MG63 (cell line): ENCODE measurements at regions not wholly inside any gene's neighbourhood (a gene's known extent, or its start where the extent isn't known, plus 50 kb on each side); places are given as distances from the start of the nearest gene placed in this dataset.

Source experiments
- DNase-seq: peaks from one replicate; pipeline ENCODE4 v3.0.0-alpha.2; 2020
- H3K27me3 ChIP-seq: fragments of 250-450 bp; sonication (Bioruptor Pico); 2 replicates; pipeline ENCODE4 v1.5.1; 2020; ENCODE audit warnings: mild to moderate bottlenecking, moderate library complexity
- H3K36me3 ChIP-seq: fragments of 250-450 bp; sonication (Bioruptor Pico); 2 replicates; pipeline ENCODE4 v1.5.1; 2020; ENCODE audit warnings: mild to moderate bottlenecking, moderate library complexity
- H3K4me3 ChIP-seq: fragments of 250-450 bp; sonication (Bioruptor Pico); 2 replicates; pipeline ENCODE4 v1.5.1; 2020; ENCODE audit warnings: mild to moderate bottlenecking, moderate library complexity
- H3K9me3 ChIP-seq: fragments of 250-450 bp; sonication (Bioruptor Pico); 2 replicates; pipeline ENCODE4 v1.5.1; 2020; ENCODE audit warnings: mild to moderate bottlenecking, moderate library complexity

DNA sequence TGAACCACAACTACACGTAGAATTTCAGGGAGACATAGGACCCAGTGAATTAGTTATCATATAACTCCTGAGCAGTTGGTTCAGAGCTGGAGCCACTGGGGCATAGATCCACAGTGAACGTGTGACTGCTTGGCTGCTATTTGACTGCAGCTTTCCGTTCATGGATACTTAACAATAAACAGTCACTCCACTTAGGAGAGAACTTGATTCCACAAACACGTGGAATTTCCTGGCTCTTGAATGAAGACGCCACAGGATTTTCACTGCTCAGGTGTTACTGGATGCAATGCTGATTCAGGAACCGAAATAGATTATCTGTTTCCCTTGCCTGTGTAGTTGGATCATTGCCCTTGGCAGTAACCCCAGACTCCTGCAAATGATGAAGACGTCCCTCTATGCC is 679.1 kb upstream of the ZEB2 start:
- no peak for DNase-seq
- no peak overlapping the region for H3K4me3 ChIP-seq
- no peaks in the 10 kb centered on the region for H3K9me3 ChIP-seq
- H3K36me3 ChIP-seq: no peaks in the 10 kb centered on the region
- no peaks in the 10 kb centered on the region for H3K27me3 ChIP-seq

DNA sequence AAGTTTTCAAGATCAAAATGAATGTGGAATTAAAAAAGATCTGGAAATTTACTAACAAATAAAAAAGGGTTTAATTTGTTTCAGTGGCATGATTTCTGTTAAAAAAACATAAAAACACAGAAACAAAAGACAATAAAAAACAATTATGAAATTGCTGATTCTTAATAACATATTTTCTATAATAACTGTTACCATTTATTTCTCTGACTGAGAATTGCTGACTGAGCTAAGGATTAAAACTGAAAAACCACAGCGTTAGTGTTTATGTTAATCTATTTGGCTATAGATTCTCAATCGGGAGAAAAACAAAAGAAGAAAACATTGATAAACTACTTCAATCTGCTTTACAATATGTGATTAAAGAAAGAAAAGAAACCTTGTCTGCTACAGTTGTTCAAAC is 678.6 kb upstream of the ZEB2 start:
- Histone ChIP-seq H3K9me3 (no peaks in the 10 kb centered on the region), H3K36me3 (no peaks in the 10 kb centered on the region), H3K4me3 (no peak overlapping the region), H3K27me3 (no peaks in the 10 kb centered on the region)
- DNase-seq: no peak

- Histone ChIP-seq H3K27me3 (no peaks in the 10 kb centered on the region), H3K9me3 (no peaks in the 10 kb centered on the region), H3K36me3 (no peaks in the 10 kb centered on the region), H3K4me3 (no peak overlapping the region)
- DNase-seq: no peak
These were observed 678.0 kb upstream of the ZEB2 start for GRCh38 chr2:145197944-145198343.

DNA sequence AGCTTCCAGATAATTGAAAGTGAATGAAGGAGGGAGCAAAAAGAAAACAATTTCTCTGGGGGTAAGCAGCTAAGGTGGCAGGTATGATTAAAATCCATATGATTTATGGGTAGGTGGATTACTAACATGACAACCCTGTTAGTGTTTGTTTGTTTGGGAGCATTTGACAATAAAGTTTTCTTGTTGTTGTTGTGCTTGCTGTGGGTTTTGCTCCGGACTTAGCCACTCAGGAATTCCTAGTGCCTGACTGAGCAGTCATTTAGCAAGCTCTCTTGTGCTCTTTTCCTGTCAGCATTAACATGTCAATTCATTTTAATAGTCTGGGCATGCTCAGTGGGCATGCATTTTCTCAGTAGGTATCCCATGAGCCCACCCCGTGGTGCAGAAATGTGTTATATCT is 674.8 kb upstream of the ZEB2 start:
- Histone ChIP-seq H3K4me3 (no peak overlapping the region), H3K36me3 (no peaks in the 10 kb centered on the region), H3K9me3 (no peaks in the 10 kb centered on the region), H3K27me3 (no peaks in the 10 kb centered on the region)
- DNase-seq: no peak

- no peaks in the 10 kb centered on the region for H3K36me3 ChIP-seq
- H3K9me3 ChIP-seq: no peaks in the 10 kb centered on the region
- no peak for DNase-seq
- no peak overlapping the region for H3K4me3 ChIP-seq
- H3K27me3 ChIP-seq: no peaks in the 10 kb centered on the region
These were observed 670.2 kb upstream of the ZEB2 start for GRCh38 chr2:145190031-145190703.

GRCh38 chr2:145186303-145186702 is 666.4 kb upstream of the ZEB2 start:
- H3K9me3 ChIP-seq: no peaks in the 10 kb centered on the region

GRCh38 chr2:145185696-145186095 is 665.8 kb upstream of the ZEB2 start:
- H3K36me3 ChIP-seq: no peaks in the 10 kb centered on the region
- no peak for DNase-seq
- H3K9me3 ChIP-seq: no peaks in the 10 kb centered on the region
- no peaks in the 10 kb centered on the region for H3K27me3 ChIP-seq
- H3K4me3 ChIP-seq: no peak overlapping the region

More at GRCh38 chr2:145186303-145186702, 666.4 kb upstream of the ZEB2 start:
- Histone ChIP-seq H3K36me3 (no peaks in the 10 kb centered on the region), H3K4me3 (no peak overlapping the region), H3K27me3 (no peaks in the 10 kb centered on the region)
- no peak for DNase-seq

DNA sequence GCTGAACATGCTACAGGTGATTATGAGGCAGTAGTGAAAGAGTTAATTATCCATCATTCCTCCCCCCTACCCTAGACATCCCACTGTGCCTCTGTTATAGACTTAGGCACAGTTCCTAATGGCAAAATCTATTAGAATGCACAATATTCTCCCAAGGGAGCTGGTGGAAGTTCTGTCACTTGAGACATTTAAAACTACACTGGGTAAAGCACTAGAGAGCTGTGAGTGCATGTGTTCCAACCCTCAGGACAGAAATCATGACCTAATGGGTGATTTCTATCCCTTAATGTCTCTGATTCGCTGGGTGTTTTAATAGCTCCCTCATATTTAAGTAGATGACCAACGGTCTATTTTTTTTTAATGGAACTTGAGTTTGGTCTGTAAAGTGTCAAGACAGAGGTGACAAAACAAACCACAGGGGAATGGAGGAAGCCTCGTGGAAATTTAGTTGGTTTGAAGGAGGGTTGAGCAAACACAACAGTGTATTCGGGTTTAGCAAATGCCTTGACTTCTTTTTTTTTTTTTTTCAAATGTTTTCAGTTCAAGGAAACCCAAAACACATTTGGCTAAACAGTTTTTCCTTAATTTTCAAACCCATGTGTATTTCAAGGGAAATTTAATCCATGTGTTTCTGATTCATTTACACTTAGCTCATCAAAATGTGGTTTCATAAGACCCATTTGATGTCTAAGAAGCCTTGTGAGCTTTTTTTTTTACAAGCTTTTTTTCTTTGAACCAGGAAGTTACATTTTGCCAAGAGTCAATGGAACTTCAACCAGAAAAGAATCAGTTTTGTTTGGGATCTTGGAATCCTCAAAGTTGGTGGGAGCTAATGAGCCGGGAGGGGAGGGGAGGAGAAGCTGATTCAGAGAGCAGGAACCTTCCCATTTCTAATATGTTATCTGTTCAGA is 665.1 kb upstream of the ZEB2 start:
- no peaks in the 10 kb centered on the region for H3K36me3 ChIP-seq
- no peak overlapping the region for H3K4me3 ChIP-seq
- no peak for DNase-seq
- H3K27me3 ChIP-seq: no peaks in the 10 kb centered on the region
- no peaks in the 10 kb centered on the region for H3K9me3 ChIP-seq

- no peaks in the 10 kb centered on the region for H3K27me3 ChIP-seq
- H3K36me3 ChIP-seq: no peaks in the 10 kb centered on the region
- no peak for DNase-seq
- no peaks in the 10 kb centered on the region for H3K9me3 ChIP-seq
- H3K4me3 ChIP-seq: no peak overlapping the region
These were observed 649.4 kb upstream of the ZEB2 start for GRCh38 chr2:145169285-145169684.

- no peaks in the 10 kb centered on the region for H3K36me3 ChIP-seq
- no peaks in the 10 kb centered on the region for H3K9me3 ChIP-seq
- H3K27me3 ChIP-seq: no peaks in the 10 kb centered on the region; the same call in 1 of the 2 replicates
- no peak overlapping the region for H3K4me3 ChIP-seq
- DNase-seq: no peak
These were observed 648.2 kb upstream of the ZEB2 start for GRCh38 chr2:145168091-145168490.

- H3K36me3 ChIP-seq: no peaks in the 10 kb centered on the region
- no peaks in the 10 kb centered on the region; the same call in 1 of the 2 replicates for H3K27me3 ChIP-seq
- DNase-seq: no peak
- H3K9me3 ChIP-seq: no peaks in the 10 kb centered on the region
- H3K4me3 ChIP-seq: no peak overlapping the region
These were observed 646.9 kb upstream of the ZEB2 start for GRCh38 chr2:145166731-145167302.

DNA sequence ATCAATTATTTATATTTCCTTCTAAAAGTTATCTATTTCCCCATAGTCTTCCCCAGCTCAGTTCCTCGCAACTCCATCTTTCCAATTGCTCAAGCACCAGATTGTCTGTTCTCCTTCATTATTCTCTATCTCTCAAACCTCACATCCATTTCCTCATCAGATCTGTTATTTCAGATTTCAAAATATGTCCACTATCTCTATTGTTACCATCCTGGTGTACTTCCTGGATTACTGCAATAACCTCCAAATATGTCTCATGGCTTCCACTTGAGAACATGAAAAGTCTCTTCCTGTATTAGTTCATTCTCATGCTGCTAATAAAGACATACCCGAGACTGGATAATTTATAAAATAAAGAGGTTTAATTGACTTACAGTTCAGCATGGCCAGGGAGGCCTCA is 641.7 kb upstream of the ZEB2 start:
- Histone ChIP-seq H3K27me3 (no peaks in the 10 kb centered on the region; the same call in 1 of the 2 replicates), H3K4me3 (no peak overlapping the region), H3K9me3 (no peaks in the 10 kb centered on the region), H3K36me3 (no peaks in the 10 kb centered on the region)
- DNase-seq: no peak

- no peak for DNase-seq
- Histone ChIP-seq H3K36me3 (no peaks in the 10 kb centered on the region), H3K9me3 (no peaks in the 10 kb centered on the region), H3K4me3 (no peak overlapping the region), H3K27me3 (no peaks in the 10 kb centered on the region; the same call in 1 of the 2 replicates)
These were observed 640.9 kb upstream of the ZEB2 start for GRCh38 chr2:145160855-145161254.

GRCh38 chr2:145159676-145160075 is 639.8 kb upstream of the ZEB2 start:
- Histone ChIP-seq H3K36me3 (no peaks in the 10 kb centered on the region), H3K27me3 (no peaks in the 10 kb centered on the region; the same call in 1 of the 2 replicates), H3K4me3 (no peak overlapping the region), H3K9me3 (no peaks in the 10 kb centered on the region)
- DNase-seq: no peak

- H3K36me3 ChIP-seq: no peaks in the 10 kb centered on the region
- no peaks in the 10 kb centered on the region for H3K9me3 ChIP-seq
- H3K27me3 ChIP-seq: no peaks in the 10 kb centered on the region
- no peak overlapping the region for H3K4me3 ChIP-seq
- DNase-seq: peak; percentile 87
These were observed 638.0 kb upstream of the ZEB2 start for GRCh38 chr2:145157741-145158591.

DNA sequence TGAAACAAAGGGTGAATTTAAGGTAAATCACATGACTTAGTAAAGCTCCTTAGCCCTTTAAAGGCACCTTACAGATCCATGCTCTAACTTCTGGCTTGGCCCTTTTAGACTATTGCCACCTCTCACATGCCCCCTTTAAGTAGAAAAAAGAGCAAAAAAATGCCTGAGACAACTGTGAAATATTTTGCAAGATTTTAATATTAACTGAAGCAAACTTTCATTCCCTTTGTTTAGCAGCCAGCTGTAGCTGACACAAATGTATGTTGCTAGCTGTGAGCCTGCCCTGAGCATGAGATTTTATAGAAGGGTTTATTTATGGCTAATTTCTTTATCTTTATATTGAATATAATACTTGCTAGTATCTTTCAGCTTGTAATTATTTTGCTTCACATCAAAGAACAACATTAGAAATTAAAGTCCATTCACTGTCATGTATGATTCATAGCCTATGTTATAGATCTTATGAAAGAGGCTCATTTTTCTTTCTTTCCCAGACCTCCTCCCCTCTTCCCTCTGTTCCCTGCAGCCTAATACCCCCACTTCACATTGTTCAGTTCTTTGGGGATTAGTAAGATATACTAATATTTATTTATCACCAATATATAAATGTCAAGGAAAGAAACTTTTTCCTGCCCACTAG is 637.2 kb upstream of the ZEB2 start:
- H3K4me3 ChIP-seq: no peak overlapping the region
- no peaks in the 10 kb centered on the region for H3K27me3 ChIP-seq
- H3K36me3 ChIP-seq: no peaks in the 10 kb centered on the region
- DNase-seq: no peak
- H3K9me3 ChIP-seq: 0 out of 2 replicates have a peak, but pooled peaks cover 4% of the 10 kb centered on the region
